GM18870 (cell line): ENCODE measurements at regions not wholly inside any gene's neighbourhood (a gene's known extent, or its start where the extent isn't known, plus 50 kb on each side); places are given as distances from the start of the nearest gene placed in this dataset.
"Not testable (repeated sequence)": the region's sequence is repeated elsewhere in the genome, so short reads cannot be mapped to it uniquely, and the experiment has no call there.

Source experiments
- ATAC-seq: cut with Tn5 transposase; IDR thresholded peaks from one replicate; pipeline ENCODE4 v1.9.1; 2021; ENCODE audit warnings: moderate library complexity; ENCODE audit not compliant: unreplicated experiment

DNA sequence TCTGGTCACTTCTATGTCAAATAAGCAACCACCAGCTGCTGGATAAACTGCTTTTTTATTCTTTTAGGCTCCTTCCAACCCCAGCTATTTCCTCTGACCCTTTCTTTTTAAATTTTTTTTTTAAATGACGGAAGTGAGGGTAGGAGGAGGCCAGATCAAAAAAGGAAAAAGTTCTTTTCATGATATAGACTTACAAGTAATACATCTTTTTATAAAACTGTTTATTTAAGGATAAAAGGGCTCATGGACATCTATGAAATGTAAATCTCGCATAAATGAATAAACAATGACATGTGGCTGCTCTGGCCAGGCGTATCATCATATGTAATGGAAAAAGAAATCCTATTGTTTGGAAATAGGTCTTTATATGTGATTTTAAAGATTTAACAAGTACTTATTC, 169.0 kb upstream of the ATP2B1 start:
- no peak for ATAC-seq

DNA sequence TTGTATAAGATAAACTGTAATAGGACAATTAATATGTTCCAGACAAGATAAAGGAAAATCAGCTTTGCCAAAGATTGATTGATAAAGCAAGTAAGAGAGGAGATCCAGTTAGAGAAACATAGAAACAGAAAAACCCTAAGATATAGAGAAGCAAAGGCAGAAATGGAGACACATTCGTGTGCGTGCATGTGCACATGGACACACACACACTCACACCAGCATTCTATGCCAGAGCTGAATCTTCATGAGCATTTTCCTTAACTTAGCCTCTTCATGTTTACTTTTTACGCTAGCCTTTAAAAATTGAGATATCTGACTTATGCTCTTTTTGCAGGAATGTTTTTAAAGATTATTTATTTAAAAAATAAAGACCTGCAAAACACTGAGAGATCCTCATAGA, 168.5 kb upstream of the ATP2B1 start:
- ATAC-seq: no peak

DNA sequence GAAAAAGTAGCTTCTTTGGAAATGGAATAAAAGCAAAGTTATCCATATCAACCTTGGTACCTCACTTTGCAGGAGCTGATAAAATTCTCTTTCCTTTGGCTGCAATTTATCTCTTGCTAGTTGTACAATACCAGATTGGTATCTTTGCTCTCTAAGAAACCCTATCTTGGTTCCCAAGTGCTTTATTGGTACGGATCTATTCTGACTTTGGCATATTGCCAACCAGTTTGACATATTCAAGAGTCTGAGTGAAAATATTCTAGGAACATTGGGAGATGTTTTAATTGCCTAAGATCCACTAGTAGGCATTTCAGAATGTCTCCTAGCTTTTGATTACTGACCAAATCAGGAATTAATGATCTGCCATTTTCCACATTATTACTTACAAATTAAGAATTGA, 167.2 kb upstream of the ATP2B1 start:
- ATAC-seq: no peak

DNA sequence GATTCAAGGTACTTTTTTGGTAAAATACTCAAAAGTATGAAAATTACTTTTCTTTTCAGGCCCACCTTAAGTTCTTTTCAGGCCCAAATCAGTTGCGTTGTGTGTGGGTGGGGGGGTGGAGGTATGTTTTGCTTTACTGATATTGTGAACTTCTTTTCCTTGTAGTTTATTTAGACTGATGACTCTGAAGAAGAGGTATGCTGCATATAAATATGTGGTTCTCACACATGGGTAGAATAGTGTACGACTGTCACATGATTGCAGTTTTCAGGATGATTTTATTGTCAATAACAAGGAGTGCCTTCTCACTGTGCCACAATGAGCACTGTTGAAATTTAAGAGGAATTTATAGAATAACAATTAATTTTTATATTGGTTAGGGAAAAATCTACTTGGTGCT, 166.6 kb upstream of the ATP2B1 start:
- no peak for ATAC-seq

DNA sequence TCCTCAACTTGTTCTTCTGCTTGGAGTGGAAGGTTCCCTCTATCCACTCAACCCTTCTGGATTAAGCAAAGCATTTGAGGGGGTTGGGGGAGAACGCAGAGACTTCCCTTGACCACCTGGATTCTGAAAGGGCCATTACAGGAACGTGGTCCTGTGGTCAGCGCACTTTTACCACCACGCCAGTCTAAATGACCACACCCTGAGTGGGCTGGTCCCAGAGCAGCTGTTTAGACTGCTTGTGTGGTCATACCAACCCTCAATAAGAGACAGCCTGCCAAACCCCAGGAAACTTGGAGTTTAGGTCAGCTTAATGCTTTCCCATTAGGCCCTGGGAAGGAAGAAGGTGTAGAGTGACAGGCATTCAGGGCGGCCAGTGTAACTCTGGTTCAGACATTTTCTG, 165.5 kb upstream of the ATP2B1 start:
- no peak for ATAC-seq

DNA sequence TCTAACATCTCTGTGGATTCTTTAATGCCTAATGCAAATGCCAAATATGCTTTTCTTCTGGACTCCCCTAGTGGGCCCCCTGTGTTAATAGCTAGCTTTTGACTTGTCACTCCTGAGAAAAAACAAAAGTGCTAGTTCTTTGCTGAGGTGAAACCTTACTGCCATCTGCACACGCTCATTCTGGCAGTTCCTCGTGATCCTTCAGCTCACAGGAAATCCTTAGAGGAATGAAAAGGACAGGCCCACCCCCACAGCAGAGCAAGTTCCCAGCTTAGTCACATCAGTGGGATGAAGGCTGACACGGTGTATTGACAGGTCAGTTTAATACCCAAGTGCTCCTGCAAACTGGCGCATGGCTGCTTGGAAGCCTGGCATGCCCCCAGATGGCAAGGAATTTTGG, 165.1 kb upstream of the ATP2B1 start:
- ATAC-seq: no peak

DNA sequence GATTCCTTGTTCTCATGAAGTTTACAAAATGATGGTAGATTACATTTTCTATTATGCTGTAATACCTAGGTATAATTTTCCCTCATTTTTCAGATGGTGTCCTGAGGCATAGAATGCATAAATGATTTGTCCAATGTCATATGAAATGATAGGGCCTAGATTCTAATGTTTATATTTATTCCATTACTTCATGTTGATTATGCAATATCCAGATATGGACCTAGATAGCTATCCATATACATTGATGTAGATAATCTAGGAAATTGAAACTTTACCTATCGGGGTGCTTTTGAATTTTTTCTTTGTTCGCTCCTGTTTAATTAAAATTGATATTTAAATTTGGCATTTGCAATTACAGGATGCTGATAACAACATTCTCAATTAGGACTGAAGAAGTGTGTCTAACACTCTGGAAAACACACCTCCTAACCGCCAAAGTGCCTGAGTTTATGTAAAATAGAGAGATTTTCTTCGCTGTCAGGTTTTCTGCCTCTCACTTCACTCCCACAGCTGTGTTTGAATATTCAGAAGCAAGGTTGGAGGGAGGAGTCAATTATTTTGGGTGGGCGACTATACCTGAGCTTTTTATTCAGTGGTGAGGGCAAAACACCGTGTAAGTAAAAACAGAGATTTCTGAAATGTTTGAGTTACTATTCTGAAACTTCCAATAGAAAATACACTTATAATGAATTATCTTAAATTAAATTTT, 164.4 kb upstream of the ATP2B1 start:
- no peak for ATAC-seq

DNA sequence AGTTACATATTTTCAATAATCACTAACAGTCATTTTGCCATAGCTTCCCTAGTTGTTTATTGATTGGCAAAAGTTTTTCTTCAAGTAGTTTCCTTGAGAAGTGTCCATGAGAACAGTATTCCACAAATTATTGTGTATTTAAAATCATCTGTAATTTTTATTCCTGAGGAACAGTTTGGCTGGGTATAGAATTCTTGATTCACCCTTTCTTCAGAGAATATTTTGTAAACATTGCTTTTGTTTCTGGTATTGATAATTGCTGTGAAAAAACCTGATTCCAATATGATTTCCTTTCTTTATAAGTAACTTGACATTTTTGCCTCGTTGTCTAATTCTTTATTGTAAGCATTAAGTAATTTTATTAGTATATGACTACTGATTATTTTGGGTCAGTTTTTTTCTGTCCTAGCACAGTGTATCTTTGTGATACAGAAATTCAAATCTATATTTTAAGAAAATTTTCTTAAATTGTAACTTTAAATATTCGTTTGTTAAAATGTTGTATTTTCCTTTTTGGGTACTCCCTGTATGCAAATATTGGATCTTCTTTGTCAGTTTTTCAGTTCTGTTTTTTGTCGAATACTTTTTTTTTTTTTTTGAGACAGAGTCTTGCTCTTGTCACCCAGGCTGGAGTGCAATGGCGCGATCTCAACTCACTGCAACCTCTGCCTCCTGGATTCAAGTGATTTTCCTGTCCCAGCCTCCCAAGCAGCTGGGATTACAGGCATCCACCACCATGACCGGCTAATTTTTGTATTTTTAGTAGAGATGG, 162.0 kb upstream of the ATP2B1 start:
- no peak for ATAC-seq

DNA sequence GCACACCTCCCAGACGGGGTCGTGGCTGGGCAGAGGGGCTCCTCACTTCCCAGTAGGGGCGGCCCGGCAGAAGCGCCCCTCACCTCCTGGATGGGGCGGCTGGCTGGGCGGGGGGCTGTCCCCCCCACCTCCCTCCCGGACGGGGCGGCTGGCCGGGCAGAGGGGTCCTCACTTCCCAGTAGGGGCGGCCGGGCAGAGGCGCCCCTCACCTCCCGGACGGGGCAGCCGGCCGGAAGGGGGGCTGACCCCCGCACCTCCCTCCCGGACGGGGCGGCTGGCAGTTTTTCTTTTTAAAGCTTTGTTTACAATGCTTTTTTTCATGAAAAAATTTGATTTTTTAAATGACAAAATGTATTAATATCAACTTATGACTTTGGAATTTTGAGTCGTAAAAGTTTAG, 159.0 kb upstream of the ATP2B1 start:
- ATAC-seq: not testable (repeated sequence)

DNA sequence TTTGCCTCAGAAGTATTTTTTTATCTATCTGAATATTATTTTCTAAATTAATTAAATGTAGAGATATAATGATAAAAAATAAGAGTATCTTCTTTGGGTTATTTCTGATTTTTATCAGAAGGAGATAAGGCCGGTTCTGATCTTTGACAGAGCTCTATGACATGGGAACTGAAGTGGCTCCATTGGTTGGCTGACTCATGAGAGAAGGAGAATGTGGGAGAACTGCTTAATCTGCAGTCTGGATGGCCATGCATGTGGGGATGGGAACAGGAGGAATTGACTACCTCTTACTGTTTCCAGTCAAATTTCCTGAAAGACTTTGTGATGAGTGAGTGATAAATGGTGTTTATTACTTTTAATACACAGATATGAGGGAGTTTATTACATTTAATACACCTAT, 155.8 kb upstream of the ATP2B1 start:
- ATAC-seq: no peak

DNA sequence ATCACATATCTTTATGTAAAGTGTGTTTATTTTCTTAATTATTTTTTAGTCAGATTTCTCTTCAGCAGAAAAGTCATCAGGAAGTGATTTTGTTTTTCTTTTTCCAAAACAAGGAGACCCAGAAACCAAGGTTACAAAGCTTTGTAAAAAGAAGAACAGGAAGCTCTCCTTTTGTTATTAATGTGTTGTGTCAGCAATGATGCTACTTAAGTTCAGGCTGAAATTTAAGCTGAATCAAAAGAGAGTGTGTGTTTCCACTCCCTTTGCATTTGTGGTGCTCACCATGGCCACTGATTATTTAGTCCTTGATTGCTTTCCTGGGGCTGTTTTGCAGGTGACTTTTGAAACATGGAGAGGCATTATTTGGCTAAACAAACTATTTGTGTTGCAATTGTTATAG, 155.3 kb upstream of the ATP2B1 start:
- ATAC-seq: no peak

DNA sequence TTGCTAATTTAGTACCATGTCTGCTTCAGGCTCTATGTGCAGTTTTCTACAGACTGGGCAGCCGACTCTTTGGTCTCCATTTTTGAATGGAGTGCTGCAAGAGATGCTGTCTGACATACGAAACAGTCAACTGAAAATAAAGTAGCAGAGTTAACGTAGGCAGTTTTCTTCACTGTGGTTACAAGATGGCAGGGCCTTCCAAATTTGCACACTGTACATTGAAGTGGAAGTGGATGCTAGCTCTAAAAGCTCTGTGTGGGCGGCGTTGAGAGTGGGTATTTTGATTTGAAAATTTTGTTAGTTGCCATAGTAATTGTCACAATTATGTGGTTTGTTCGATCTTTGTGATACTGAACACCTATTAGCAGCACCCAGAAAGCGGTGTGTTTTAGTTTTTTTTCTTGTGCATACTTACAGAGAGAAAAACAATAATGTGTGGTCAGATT, 154.9 kb upstream of the ATP2B1 start:
- peak; percentile 67 for ATAC-seq

DNA sequence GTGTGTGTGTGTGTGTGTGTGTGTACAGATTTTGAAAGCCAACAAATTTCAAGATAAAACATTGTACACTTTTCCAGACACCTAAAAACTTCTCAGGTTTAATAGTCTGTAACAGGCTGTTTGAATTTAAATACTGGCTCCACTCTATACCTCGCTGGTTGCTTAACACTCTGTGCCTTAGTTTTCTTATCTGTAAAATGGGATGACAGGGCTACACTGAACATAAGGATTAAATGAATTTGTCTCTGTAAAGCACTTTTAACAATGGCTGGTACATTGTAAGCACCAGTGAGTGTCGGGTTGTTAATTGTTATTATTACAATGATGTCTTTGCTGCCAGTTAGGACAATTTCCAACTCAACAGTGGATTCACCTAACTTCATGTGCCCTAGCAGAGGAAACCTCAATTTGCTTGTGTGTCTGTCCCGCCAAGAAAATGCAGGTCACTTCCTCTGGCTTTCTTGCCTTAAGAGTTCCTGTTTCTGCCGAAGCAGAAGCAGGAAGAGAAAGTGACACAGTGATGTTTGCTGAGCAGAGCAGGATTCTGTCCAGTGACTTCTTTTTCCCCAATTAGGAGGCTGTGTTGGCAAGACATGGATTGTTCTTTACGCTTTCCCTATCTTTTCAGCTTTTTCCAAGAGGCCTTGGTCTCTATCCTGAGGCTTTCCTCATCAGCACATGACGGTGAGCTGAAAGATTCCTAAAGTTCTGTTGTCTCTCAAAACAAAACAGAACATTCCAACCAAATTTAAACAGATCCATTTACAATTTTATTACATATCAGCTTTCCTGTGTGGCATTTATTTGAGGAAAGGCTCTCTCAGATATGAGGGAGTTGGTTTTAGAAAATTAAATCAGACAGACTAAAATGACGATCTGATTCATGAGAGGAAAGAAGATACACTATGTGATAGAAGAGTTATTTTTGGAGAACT, 154.1 kb upstream of the ATP2B1 start:
- peak; percentile 49 for ATAC-seq

DNA sequence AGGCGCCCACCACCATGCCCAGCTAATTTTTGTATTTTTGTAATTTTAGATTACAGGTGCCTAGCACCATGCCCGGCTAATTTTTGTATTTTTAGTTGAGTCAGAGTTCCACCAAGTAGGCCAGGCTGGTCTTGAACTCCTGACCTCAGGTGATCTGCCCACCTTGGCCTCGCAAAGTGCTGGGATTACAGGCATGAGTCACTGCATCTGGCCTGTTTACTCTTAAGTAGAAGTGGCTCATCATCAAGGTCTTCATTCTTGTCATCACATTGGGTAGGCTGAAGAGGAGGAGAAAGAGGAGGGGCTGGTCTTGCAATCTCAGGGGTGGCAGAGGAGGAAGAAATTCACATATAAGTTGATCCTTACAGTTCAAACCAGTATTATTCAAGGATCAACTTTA, 152.4 kb upstream of the ATP2B1 start:
- no peak for ATAC-seq

DNA sequence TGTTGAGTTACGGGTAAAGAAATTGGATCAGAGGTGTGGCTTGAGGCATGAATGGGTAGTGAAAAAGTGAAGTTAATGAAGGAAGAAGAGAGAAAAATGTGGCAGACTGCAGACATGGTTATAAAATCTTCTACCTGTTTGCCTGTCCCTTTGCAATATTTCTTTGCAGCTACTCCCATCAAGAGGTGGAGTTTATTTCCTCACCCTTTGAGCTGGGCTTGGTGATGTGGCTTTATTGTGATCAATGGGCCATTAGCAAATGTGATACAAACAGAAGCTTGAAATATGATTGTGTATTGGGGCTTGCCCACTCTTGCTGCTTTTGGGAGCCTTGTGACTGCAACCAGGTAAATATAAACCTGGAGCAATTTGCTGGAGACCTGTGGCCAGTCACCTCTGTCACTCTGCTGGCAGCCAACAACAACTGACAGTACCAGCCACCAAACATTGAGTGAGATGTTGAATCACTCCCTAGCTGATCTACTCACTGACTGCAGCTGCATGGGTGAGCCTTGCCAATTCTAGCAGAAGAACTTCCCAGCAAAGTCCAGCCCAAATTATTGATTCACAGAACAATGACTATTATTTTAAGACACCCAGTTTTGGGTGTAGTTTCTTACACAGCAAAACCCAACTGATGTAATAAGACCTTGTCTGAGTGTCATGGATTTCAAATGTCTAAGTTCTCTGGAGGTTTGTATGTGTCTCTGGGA, 151.0 kb upstream of the ATP2B1 start:
- ATAC-seq: no peak

DNA sequence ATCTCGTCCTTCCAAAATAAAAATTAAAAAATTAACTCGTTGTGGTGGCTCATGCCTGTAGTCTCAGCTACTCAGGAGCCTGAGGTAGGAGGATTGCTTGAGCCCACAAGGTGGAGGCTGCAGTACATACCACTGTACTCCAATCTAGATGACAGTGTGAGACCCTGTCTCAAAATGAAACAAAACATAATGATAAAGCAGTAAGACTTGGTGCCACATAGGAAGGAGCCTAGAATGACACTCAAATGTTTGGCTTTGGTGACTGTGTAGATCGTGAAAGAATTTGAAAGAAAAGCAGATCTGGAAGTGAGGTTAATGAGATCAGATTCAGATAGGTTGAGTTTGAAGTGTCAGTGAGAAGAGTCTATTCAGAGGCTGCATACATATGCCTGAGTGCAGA, 150.1 kb upstream of the ATP2B1 start:
- no peak for ATAC-seq

DNA sequence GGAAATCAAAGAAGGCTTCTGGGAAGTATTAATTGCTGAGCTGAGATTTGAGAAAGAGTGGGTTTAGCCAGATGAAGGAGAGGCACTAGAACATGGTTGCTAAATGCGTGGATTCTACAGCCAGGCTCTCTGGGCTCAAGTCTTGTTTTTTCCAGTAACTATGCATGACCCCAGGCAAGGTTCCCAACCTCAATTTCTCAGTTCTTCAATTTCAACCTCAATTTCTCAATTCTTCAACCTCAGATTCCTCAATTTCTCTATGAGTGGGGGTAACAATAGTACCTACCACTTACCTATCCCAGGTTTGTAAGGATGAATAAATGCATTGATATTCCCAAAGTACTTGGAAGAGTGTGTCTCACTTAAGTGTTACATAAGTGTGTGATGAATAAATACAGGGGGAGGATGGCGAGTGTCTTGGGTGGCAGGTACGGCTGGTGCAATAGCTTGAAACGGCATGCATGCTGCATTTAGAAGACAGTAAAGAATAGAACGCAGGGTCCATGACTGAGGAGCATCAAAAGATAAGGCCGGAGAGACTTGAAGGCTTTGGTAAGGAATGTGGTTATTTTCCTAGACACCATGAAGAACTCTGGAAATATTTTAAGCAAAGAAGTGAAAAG, 149.1 kb upstream of the ATP2B1 start:
- no peak for ATAC-seq

DNA sequence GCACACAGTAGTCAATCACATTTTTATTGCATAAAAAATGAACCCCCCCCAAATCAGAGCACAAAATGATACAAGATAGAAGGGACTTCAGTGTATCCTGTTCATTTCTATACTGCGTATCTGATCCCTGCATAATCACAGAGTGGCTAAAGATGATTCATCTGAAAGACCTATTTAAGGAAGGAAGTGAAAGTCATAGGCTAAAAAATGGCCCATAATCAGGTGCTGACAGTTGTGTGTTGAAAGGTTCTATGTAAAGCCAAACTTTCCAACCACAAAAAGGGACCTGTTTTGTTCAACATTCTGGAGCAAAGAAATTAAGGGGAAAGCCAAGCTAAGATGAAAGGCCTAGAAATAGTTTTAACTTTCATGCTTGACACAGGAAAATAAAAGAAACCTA, 147.8 kb upstream of the ATP2B1 start:
- ATAC-seq: peak; percentile 93

DNA sequence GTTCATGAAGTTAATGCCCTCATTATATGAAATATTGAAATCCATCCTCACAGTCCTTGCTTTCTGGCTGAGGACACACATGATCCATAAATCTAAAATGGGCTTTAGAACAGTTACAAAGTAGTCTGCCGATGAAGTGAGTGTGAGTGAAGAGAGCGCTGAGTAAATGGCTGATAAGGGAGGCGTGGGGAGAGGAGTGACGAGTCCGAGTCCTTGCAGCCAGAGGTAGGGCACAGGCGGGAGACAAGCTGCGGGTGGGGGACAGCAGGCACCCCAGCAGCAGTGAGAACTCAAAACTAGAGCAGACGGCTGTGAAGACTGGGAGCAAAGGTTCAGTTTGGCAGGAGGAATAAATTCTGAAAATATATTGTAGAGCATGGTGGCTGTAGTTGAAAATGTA, 140.1 kb upstream of the ATP2B1 start:
- ATAC-seq: no peak

DNA sequence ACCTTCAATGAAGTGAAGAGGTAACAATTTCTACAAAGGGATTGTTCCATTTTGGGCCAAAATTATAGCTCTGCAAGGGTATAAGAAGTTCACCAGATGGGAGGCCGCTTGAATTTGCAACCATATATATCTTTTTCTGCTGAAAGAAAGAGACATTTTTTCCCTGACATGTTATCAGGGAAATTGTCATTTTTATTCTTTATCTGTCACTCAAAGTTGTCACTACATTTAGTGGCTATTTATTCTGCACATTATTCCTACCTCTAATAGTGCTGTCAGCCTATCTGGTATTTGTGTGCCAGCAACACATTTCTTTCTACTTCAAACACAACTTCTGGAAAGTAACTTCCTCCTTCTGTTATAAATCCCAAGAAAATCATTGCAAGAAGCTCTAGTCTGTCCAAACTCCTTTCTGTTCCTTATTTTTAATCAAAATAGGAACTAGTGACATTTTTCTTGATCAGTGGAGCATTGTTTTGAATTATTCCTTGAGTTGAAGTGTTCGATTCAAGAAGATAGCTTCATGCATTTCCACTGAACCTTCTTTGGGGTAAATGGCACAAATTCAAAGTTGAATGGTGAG, 137.9 kb upstream of the ATP2B1 start:
- ATAC-seq: no peak
